ENCODE measurements at regions not wholly inside any gene's neighbourhood (a gene's known extent, or its start where the extent isn't known, plus 50 kb on each side); places are given as distances from the start of the nearest gene placed in this dataset.

GRCh38 chr10:3631701-3632330 is 153.2 kb downstream of the KLF6 start:
- TF ChIP-seq POLR2A (IDR thresholded peaks at IDR 0.05) (no peak), CTCF (IDR thresholded peaks at IDR 0.05 in 4 of 5, conservative IDR thresholded peaks at IDR 0.05 in 1 of 5) (no peak)

Data from gastrocnemius medialis (tissue), 4 donors.